ENCODE measurements at regions not wholly inside any gene's neighbourhood (a gene's known extent, or its start where the extent isn't known, plus 50 kb on each side); places are given as distances from the start of the nearest gene placed in this dataset.
"Not testable (repeated sequence)": the region's sequence is repeated elsewhere in the genome, so short reads cannot be mapped to it uniquely, and the experiment has no call there.

DNA sequence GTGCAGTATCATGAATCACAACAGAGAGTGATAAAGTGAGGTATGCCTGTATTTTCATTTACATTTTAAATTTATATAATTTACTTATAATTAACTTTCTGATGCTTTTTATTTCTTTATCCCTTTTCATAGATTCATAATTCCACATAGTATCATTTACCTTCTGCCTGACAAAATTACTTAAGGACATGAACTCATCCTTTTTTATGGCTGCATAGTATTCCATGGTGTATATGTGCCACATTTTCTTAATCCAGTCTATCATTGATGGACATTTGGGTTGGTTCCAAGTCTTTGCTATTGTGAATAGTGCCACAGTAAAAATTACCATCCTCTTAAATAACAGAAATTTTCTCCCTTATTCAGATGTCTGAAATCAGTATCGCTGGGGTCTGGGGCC is 224.5 kb downstream of the ANKRD7 start:
- dilution Hi-C loops (cut with HindIII; ENCODE audit: low sequenced_read_pairs, unreplicated experiment); POLR2A ChIA-PET (ENCODE audit: unreplicated experiment); H2AFZ ChIP-seq (replicated peaks; ENCODE audit: low read length, poor library complexity); H3K18ac ChIP-seq (ENCODE audit: low read depth, low read length); H4K20me1 ChIP-seq (ENCODE audit: insufficient read depth, low read length); H3K4ac ChIP-seq (ENCODE audit: low read depth, low read length); H3K9me1 ChIP-seq (ENCODE audit: insufficient read depth, low read length); H2AK9ac ChIP-seq (replicated peaks; ENCODE audit: low read depth, low read length, poor library complexity); H2BK20ac ChIP-seq (ENCODE audit: low read depth, low read length); H3K27ac ChIP-seq (ENCODE audit: insufficient read depth, low read length); H3K9me3 ChIP-seq (ENCODE audit: control insufficient read depth, insufficient read depth, low read length); CTCF ChIA-PET; H2BK120ac ChIP-seq (ENCODE audit: low read depth, low read length); H2AK5ac ChIP-seq (ENCODE audit: low read depth, low read length); H3K4me3 ChIP-seq (ENCODE audit: insufficient read depth, low read depth, low read length); H4K5ac ChIP-seq (ENCODE audit: low read depth, low read length); DNase-seq; H3K4me2 ChIP-seq (ENCODE audit: low read depth, low read length); H3K79me1 ChIP-seq (ENCODE audit: low read depth in 1 of 2, low read length in 2 of 2); H3K36me3 ChIP-seq (ENCODE audit: control insufficient read depth, insufficient read depth, low read length); H3K27me3 ChIP-seq (ENCODE audit: control insufficient read depth, insufficient read depth, low read length); H4K91ac ChIP-seq (ENCODE audit: insufficient read depth, low read depth, low read length); H3K4me1 ChIP-seq (ENCODE audit: control insufficient read depth, insufficient read depth, low read length); in situ Hi-C loops (cut with MboI; ENCODE audit: low sequenced_read_pairs); H4K8ac ChIP-seq (ENCODE audit: low read depth in 2 of 2, low read length in 2 of 2); H3K9ac ChIP-seq (ENCODE audit: low read depth, low read length); BruUV-seq (replicated peaks); H2BK15ac ChIP-seq (ENCODE audit: low read depth, low read length); ATAC-seq (ENCODE audit: low read depth); H2BK5ac ChIP-seq (ENCODE audit: low read depth, low read length, poor library complexity, severe bottlenecking); H3K14ac ChIP-seq (replicated peaks; ENCODE audit: low read depth, low read length); intact Hi-C loops (cut with micrococcal nuclease); H3K23ac ChIP-seq (ENCODE audit: low read depth, low read length); H3K56ac ChIP-seq (ENCODE audit: extremely low read depth, insufficient read depth, low read length): not testable (repeated sequence)
- WGBS, 2 experiments (ENCODE audit: extremely low coverage in 2 of 2, insufficient read length in 1 of 2): no CpG with 5 or more reads among the region's 1 CpG

Data from IMR-90 (cell line).